SKM-1 (cell line): ENCODE measurements at regions not wholly inside any gene's neighbourhood (a gene's known extent, or its start where the extent isn't known, plus 50 kb on each side); places are given as distances from the start of the nearest gene placed in this dataset.

ENCODE experiments used
- DNase-seq: peaks from one replicate; lab custom pipeline; 2025; ENCODE audit not compliant: unreplicated experiment; lab: John Stamatoyannopoulos, UW

DNA sequence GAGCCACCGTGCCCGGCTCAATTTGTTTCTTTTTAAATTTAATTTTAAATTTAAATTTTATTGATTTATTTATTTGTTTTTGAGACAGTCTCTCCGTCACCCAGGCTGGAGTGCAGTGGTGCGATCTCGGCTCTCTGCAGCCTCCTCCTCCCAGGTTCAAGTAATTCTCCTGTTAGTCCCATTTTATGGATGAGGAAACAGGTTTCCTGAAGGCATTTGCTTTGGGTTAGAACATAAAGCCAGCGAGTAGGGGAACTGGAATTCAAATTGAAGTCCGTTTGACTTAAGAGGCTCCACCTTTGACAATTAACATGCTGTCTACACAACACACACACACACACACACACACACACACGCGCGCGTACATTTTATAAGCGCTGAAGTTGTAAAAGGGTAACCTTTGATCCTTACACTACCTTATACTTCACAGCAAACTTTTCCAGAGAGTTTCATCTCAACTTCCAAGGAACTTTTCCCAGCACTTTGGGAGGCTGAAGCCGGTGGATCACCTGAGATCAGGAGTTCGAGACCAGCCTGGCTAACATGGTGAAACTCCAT, 232.0 kb downstream of the BCAS1 start:
- DNase-seq: no peak

DNA sequence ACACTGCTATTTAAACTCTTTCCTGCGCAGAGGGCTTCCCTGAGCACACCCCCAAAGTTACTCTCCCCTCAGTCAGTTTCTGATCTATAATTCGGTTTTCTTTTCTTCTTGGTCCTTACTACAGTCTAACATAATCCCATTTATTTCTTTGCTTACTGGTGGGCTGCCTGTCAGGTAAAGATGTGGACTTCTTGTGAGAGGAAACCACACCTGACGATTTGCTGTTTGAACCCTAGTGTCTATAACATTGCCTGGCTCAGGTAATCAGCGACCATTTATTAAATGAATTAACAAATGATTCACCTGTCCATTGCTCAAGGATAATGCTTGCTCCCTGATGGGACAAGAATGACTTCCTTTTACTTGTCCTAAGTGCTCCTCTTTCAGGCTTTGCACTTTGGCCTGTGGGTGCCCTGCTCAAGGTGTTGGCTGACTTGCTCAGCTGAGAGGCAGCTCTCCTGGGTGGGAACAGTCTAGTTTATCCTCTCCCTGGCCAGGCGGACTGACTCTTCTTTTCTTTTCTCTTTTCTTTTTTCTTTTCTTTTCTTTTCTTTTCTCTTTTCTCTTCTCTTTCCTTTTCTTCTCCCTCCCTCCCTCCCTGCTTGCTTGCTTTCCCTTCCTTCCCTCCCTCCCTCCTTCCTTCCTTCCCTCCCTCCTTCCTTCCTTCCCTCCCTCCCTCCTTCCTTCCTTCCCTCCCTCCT, 233.1 kb downstream of the BCAS1 start:
- no peak for DNase-seq

GRCh38 chr20:53834749-53835148, 235.6 kb downstream of the BCAS1 start:
- DNase-seq: no peak

GRCh38 chr20:53834062-53834442, 236.3 kb downstream of the BCAS1 start:
- DNase-seq: no peak

DNA sequence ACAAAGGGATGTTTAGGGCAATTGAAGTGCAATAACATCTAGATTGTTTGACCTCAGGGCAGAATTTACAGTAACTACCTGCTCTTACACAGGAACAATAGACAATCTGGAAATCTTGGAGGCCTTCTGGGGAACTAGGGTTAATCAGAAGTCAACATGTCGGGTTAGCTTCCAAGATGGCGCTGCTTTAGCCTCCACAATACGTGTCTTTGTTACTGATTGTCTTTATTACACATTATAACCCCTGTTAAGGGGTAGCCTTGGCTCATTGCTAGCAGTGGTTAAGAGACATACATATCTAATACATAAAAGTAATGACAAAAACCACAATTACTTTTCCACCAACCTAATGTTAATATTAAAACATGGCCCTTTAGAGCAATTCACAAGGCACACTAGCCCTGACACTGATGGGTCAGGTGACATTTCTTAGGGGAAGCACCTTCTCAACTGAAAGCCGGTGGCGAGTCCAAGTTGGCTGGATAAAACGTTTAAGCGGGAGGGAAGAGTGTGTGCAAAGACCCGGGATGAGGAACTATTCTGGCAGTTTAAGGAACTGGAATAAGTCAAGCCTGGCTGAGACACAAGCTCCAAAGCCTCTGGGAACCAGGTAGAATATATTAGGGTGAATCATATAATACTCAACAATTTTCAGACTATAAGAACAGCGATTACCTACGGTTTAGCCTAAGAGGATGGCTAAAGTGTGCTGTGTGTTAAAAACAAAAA, 236.9 kb downstream of the BCAS1 start:
- DNase-seq: no peak

GRCh38 chr20:53832499-53832898, 237.9 kb downstream of the BCAS1 start:
- DNase-seq: no peak

GRCh38 chr20:53831812-53832211, 238.2 kb upstream of the ZNF217 start:
- DNase-seq: no peak

- DNase-seq: no peak
Measured at GRCh38 chr20:53831228-53831627, 237.6 kb upstream of the ZNF217 start.

- DNase-seq: no peak
Measured at GRCh38 chr20:53829724-53830521, 236.3 kb upstream of the ZNF217 start.

DNA sequence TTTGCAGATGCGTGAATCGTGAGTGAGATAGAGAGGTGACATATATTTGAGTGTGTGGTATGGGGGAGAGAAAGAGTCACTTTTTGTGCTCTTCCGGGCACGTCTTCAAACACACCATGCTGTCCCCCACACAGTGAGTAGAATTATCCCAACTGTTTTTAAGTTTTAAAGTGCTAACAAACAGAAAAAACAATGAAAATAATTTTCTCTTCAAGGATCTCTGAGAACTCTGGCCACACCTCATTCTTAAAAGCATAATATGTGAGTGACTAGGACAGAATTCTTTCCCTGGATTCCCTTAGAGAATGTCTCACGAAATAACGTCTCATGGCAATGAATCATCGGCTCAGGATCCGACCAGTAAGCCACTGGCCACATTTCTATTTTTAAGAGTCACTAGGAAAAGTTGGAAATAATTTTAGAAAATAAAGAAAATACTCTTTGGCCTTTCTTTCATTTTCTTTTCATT, 235.7 kb upstream of the ZNF217 start:
- no peak for DNase-seq

- DNase-seq: no peak
Measured at GRCh38 chr20:53828682-53829254, 235.1 kb upstream of the ZNF217 start.

GRCh38 chr20:53828088-53828681, 234.5 kb upstream of the ZNF217 start:
- DNase-seq: no peak

- no peak for DNase-seq
Measured at GRCh38 chr20:53827292-53828087, 233.9 kb upstream of the ZNF217 start.

- DNase-seq: no peak
Measured at GRCh38 chr20:53826597-53827291, 233.1 kb upstream of the ZNF217 start.

DNA sequence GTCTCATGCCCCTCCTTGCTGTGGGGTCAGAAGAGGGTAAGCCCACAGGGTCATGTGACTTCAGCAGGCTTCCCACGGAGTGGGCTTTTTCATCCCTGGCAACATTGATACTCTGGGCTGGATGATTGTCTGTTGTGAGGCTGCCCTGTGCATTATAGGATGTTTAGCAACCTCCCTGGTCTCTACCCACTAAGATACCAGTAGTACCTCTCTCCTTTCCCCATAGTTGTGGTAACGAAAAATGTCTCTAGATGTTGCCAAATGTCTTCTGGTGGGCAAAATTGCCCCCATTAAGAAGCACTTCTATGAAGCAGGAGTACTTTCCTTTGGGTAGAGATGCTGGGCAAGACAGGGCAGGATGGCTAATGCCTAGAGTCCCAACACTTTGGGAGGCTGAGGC, 232.5 kb upstream of the ZNF217 start:
- DNase-seq: no peak

DNA sequence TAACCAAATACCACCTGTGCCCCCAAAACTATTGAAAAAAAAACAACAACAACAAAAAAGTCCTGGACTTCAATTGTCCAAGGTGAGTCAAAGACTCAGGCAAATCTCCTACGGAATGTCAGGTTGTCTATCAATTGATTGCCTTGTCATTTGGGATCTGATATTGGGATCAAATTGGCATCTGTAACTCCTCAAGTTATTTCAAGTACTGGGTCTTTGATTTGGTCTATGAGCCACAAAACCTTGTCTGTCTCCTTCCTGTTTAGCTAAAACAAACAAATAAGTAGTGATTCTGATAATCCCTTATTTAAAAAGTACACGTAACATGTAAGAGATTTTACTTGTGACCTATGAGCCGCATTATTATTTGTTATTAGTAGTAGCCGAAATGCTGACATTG, 231.6 kb upstream of the ZNF217 start:
- no peak for DNase-seq

GRCh38 chr20:53824779-53825178, 231.1 kb upstream of the ZNF217 start:
- no peak for DNase-seq

GRCh38 chr20:53823121-53823764, 229.6 kb upstream of the ZNF217 start:
- DNase-seq: no peak

DNA sequence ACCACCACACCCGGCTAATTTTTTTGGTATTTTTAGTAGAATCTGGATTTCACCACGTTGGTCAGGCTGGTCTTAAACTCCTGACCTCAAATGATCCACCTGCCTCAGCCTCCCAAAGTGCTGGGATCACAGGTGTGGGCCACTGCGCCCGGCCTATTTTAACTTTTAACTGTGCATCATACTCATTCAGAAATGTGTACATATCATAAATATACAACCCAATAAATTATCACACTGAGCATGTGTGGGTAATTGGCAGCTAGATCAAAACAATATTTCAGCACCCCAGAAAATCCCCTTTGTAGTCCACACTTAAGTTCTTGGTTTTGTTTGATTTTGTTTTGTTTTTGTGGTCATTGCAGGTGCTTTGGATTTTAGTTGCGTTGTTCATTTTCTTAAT, 228.9 kb upstream of the ZNF217 start:
- no peak for DNase-seq
